HG02884 (cell line): ENCODE measurements at regions not wholly inside any gene's neighbourhood (a gene's known extent, or its start where the extent isn't known, plus 50 kb on each side); places are given as distances from the start of the nearest gene placed in this dataset.
"Not testable (repeated sequence)": the region's sequence is repeated elsewhere in the genome, so short reads cannot be mapped to it uniquely, and the experiment has no call there.

ENCODE experiments used
- ATAC-seq: cut with Tn5 transposase; IDR thresholded peaks from one replicate; pipeline ENCODE4 v1.9.1; 2021; ENCODE audit warnings: mild to moderate bottlenecking, moderate library complexity; ENCODE audit not compliant: unreplicated experiment

- ATAC-seq = no peak
Measured at GRCh38 chr15:26280281-26280680, 417.2 kb upstream of the ATP10A start.

GRCh38 chr15:26261966-26262365 lies 398.8 kb upstream of the ATP10A start:
- ATAC-seq = no peak

GRCh38 chr15:26261413-26261812 lies 398.3 kb upstream of the ATP10A start:
- no peak for ATAC-seq

- no peak for ATAC-seq
Measured at GRCh38 chr15:26260517-26261133, 397.5 kb upstream of the ATP10A start.

GRCh38 chr15:26259581-26259980 lies 396.5 kb upstream of the ATP10A start:
- no peak for ATAC-seq

- not testable (repeated sequence) for ATAC-seq
Measured at GRCh38 chr15:26244782-26245181, 381.7 kb upstream of the ATP10A start.

- ATAC-seq = no peak
Measured at GRCh38 chr15:26243382-26243781, 380.3 kb upstream of the ATP10A start.

GRCh38 chr15:26242565-26243071 lies 379.5 kb upstream of the ATP10A start:
- no peak for ATAC-seq

GRCh38 chr15:26235864-26236263 lies 372.7 kb upstream of the ATP10A start:
- no peak for ATAC-seq

- no peak for ATAC-seq
Measured at GRCh38 chr15:26234976-26235767, 372.0 kb upstream of the ATP10A start.

GRCh38 chr15:26232691-26233090 lies 369.6 kb upstream of the ATP10A start:
- no peak for ATAC-seq

- ATAC-seq = no peak
Measured at GRCh38 chr15:26231096-26231495, 368.0 kb upstream of the ATP10A start.

- ATAC-seq = no peak
Measured at GRCh38 chr15:26224266-26224665, 361.1 kb upstream of the ATP10A start.

- no peak for ATAC-seq
Measured at GRCh38 chr15:26223720-26224119, 360.6 kb upstream of the ATP10A start.

GRCh38 chr15:26222781-26223180 lies 359.7 kb upstream of the ATP10A start:
- ATAC-seq = no peak

- not testable (repeated sequence) for ATAC-seq
Measured at GRCh38 chr15:26217043-26217442, 353.9 kb upstream of the ATP10A start.

GRCh38 chr15:26214290-26214689 lies 351.2 kb upstream of the ATP10A start:
- ATAC-seq = no peak

GRCh38 chr15:26213427-26213826 lies 350.3 kb upstream of the ATP10A start:
- ATAC-seq = no peak

GRCh38 chr15:26212109-26212508 lies 349.0 kb upstream of the ATP10A start:
- no peak for ATAC-seq

GRCh38 chr15:26210980-26211379 lies 347.9 kb upstream of the ATP10A start:
- no peak for ATAC-seq

- no peak for ATAC-seq
Measured at GRCh38 chr15:26201177-26201858, 338.2 kb upstream of the ATP10A start.

- no peak for ATAC-seq
Measured at GRCh38 chr15:26200427-26200826, 337.3 kb upstream of the ATP10A start.
